Esophagus squamous epithelium (tissue), 5 donors: ENCODE measurements at regions not wholly inside any gene's neighbourhood (a gene's known extent, or its start where the extent isn't known, plus 50 kb on each side); places are given as distances from the start of the nearest gene placed in this dataset.
A peak's percentile ranks its signal among the peaks of the same experiment; 100 is the strongest.

Experiments used
- DNase-seq: peaks from one replicate; lab custom pipeline; 2025; lab: John Stamatoyannopoulos, UW
- H3K27ac ChIP-seq, 4 donors: fragments of 200-600 bp; sonication (generic); one replicate each; pipeline ENCODE4 v1.5.1; 2016 to 2019; ENCODE audit warnings: mild to moderate bottlenecking in 1 of 4
- H3K27me3 ChIP-seq, 4 donors: fragments of 200-600 bp; sonication (generic); 1 replicate in 3 of 4; 2 replicates in 1 of 4; pipeline versions ENCODE4 v1.5.1 to v1.6.0; 2017 to 2021; ENCODE audit warnings: antibody characterized with exemption in 1 of 4
- H3K36me3 ChIP-seq, 3 donors: fragments of 200-600 bp; sonication (generic); one replicate each; pipeline ENCODE4 v1.5.1; 2016 to 2019
- H3K4me1 ChIP-seq, 3 donors: fragments of 200-600 bp; sonication (generic); one replicate each; pipeline ENCODE4 v1.5.1; 2017 to 2019
- H3K4me3 ChIP-seq, 4 donors: fragments of 200-600 bp; sonication (generic); 1 replicate in 3 of 4; 2 replicates in 1 of 4; pipeline ENCODE4 v1.5.1; 2016 to 2019; ENCODE audit warnings: mild to moderate bottlenecking in 2 of 4, moderate library complexity in 1 of 4
- H3K9me3 ChIP-seq, 3 donors: fragments of 200-600 bp; sonication (generic); one replicate each; pipeline ENCODE4 v1.5.1; 2016 to 2019
- CTCF ChIP-seq, 6 experiments: fragments of 450-650 bp in 4 of 6; fragments of 200-600 bp in 2 of 6; sonication (generic) in 2 of 6; IDR thresholded peaks; one replicate each; pipeline ENCODE4 v1.5.1; 2016 to 2019; ENCODE audit warnings: antibody characterized with exemption in 6 of 6, mild to moderate bottlenecking in 4 of 6, moderate library complexity in 4 of 6
- POLR2A ChIP-seq, 4 donors: fragments of 450-650 bp; IDR thresholded peaks; one replicate each; pipeline ENCODE4 v1.6.1; 2017; ENCODE audit warnings: antibody characterized with exemption in 4 of 4, mild to moderate bottlenecking in 4 of 4, moderate library complexity in 3 of 4
- WGBS, 2 donors: methylation state at CpG; one replicate each; pipeline ENCODE4 v1.1.5; 2018; 5-methylcytosine and 5-hydroxymethylcytosine counted together
- intact Hi-C: fragments of 100-400 bp; cut with DNase I; formaldehyde crosslinking; loops from one replicate; pipeline ENCODE4 v1.15.0; 2022
- donor health status: DM: yes; HTN: yes; CAD: no.

GRCh38 chr10:23988006-23988405, 220.9 kb upstream of the KIAA1217 start:
- H3K4me3 ChIP-seq, result no peak overlapping the region
- no peaks in the 10 kb centered on the region for H3K4me1 ChIP-seq
- no peaks in the 10 kb centered on the region for H3K36me3 ChIP-seq
- H3K27me3 ChIP-seq, result no peaks in the 10 kb centered on the region
- 86 to 91% methylated on average over 6 to 7 of the region's 7 CpGs for WGBS, 2 donors
- TF ChIP-seq CTCF (IDR thresholded peaks at IDR 0.05) (no peak), POLR2A (IDR thresholded peaks at IDR 0.05) (no peak)
- no peak overlapping the region for H3K27ac ChIP-seq
- DNase-seq, result no peak
- intact Hi-C loops, result no loop called here
- no peaks in the 10 kb centered on the region for H3K9me3 ChIP-seq

- no peak for DNase-seq
- WGBS, 2 donors, result 30 to 36% methylated on average over 6 of the region's 6 CpGs
- Histone ChIP-seq H3K27ac (no peak overlapping the region), H3K9me3 (no peaks in the 10 kb centered on the region), H3K4me1 (no peaks in the 10 kb centered on the region), H3K36me3 (no peaks in the 10 kb centered on the region), H3K27me3 (no peaks in the 10 kb centered on the region), H3K4me3 (no peak overlapping the region)
- TF ChIP-seq CTCF (IDR thresholded peaks at IDR 0.05) (peak in 5 of 6 experiments; percentile 74 to 88 (median 82)), POLR2A (IDR thresholded peaks at IDR 0.05) (no peak)
- intact Hi-C loops, result loop anchor here (5.0 to 10.0 kb wide), 3 partner anchors 203 to 530 kb away; no protein-coding TSS in a partner anchor
Observed at GRCh38 chr10:23994459-23995046, 214.4 kb upstream of the KIAA1217 start.

- Histone ChIP-seq H3K4me3 (no peak overlapping the region), H3K27ac (no peak overlapping the region), H3K9me3 (no peaks in the 10 kb centered on the region), H3K4me1 (no peaks in the 10 kb centered on the region), H3K27me3 (no peaks in the 10 kb centered on the region), H3K36me3 (no peaks in the 10 kb centered on the region)
- WGBS, 2 donors, result 90 to 91% methylated on average over 7 to 9 of the region's 9 CpGs
- intact Hi-C loops, result loop anchor here (10.0 kb wide), 2 partner anchors 365 to 525 kb away; no protein-coding TSS in a partner anchor
- DNase-seq, result no peak
- TF ChIP-seq POLR2A (IDR thresholded peaks at IDR 0.05) (no peak), CTCF (IDR thresholded peaks at IDR 0.05) (no peak)
Observed at GRCh38 chr10:23999445-23999844, 209.5 kb upstream of the KIAA1217 start.

GRCh38 chr10:24000271-24000813, 208.6 kb upstream of the KIAA1217 start:
- intact Hi-C loops, result no loop called here
- TF ChIP-seq POLR2A (IDR thresholded peaks at IDR 0.05) (no peak), CTCF (IDR thresholded peaks at IDR 0.05) (no peak)
- Histone ChIP-seq H3K27ac (no peak overlapping the region), H3K9me3 (no peaks in the 10 kb centered on the region), H3K27me3 (no peaks in the 10 kb centered on the region), H3K4me1 (no peaks in the 10 kb centered on the region), H3K4me3 (no peak overlapping the region), H3K36me3 (no peaks in the 10 kb centered on the region)
- no peak for DNase-seq
- 63 to 77% methylated on average over 8 of the region's 8 CpGs for WGBS, 2 donors

- H3K27me3 ChIP-seq, result no peaks in the 10 kb centered on the region
- no peak overlapping the region for H3K4me3 ChIP-seq
- no peak for TF ChIP-seq CTCF (IDR thresholded peaks at IDR 0.05)
- TF ChIP-seq POLR2A (IDR thresholded peaks at IDR 0.05), result no peak
- intact Hi-C loops, result no loop called here
- no peaks in the 10 kb centered on the region for H3K9me3 ChIP-seq
- no peaks in the 10 kb centered on the region for H3K36me3 ChIP-seq
- peaks cover 0 to 9% (median 4%) of the 10 kb centered on the region in 3 donors for H3K4me1 ChIP-seq
- DNase-seq, result no peak
- H3K27ac ChIP-seq, result no peak overlapping the region
- 78 to 83% methylated on average over 5 of the region's 5 CpGs for WGBS, 2 donors
Observed at GRCh38 chr10:24006741-24007140, 202.2 kb upstream of the KIAA1217 start.
